ENCODE measurements at regions not wholly inside any gene's neighbourhood (a gene's known extent, or its start where the extent isn't known, plus 50 kb on each side); places are given as distances from the start of the nearest gene placed in this dataset.

- TF ChIP-seq CTCF (IDR thresholded peaks at IDR 0.05) (no peak), POLR2A (IDR thresholded peaks at IDR 0.05) (no peak)
These were observed 225.4 kb downstream of the CASP12 start for GRCh38 chr11:104672897-104673296.
